ENCODE measurements at regions not wholly inside any gene's neighbourhood (a gene's known extent, or its start where the extent isn't known, plus 50 kb on each side); places are given as distances from the start of the nearest gene placed in this dataset.

- Histone ChIP-seq H3K27ac (no peak overlapping the region), H3K9me3 (no peaks in the 10 kb centered on the region), H3K36me3 (no peaks in the 10 kb centered on the region), H3K4me1 (no peaks in the 10 kb centered on the region), H3K27me3 (no peaks in the 10 kb centered on the region), H3K4me3 (no peak overlapping the region)
- intact Hi-C loops (cut with DNase I) = no loop called here
- ATAC-seq (no peak), DNase-seq (no peak)
- TF ChIP-seq, protein P1, sequence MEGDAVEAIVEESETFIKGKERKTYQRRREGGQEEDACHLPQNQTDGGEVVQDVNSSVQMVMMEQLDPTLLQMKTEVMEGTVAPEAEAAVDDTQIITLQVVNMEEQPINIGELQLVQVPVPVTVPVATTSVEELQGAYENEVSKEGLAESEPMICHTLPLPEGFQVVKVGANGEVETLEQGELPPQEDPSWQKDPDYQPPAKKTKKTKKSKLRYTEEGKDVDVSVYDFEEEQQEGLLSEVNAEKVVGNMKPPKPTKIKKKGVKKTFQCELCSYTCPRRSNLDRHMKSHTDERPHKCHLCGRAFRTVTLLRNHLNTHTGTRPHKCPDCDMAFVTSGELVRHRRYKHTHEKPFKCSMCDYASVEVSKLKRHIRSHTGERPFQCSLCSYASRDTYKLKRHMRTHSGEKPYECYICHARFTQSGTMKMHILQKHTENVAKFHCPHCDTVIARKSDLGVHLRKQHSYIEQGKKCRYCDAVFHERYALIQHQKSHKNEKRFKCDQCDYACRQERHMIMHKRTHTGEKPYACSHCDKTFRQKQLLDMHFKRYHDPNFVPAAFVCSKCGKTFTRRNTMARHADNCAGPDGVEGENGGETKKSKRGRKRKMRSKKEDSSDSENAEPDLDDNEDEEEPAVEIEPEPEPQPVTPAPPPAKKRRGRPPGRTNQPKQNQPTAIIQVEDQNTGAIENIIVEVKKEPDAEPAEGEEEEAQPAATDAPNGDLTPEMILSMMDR (IDR thresholded peaks at IDR 0.05) = no peak
- TF ChIP-seq POLR2A (IDR thresholded peaks at IDR 0.05) = no peak
- 56% methylated on average over 1 of the region's 1 CpG for WGBS (ENCODE audit: insufficient coverage, low coverage, low lambda C conversion rate, missing lambda C conversion rate)
These were observed 110.2 kb upstream of the CCN2 start for GRCh38 chr6:132061381-132061780.

DNA sequence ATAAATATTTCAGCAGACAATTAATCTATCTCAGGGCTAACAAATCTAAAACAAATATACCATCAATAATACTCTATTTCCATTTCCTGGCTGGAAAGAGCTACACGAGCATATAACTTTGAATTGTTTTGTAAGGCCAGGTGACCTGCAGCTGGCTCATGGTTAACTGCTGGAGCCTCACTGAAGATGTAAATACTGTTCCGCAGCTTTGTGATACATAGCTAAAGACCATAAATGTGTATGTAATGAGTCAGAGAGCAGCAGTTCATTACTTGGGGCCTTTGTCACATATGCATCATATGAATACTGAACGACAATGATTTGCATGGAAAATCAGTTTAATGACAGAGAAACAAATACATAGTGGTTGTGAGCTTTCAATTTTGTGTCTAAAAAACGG is 109.4 kb upstream of the CCN2 start:
- intact Hi-C loops (cut with DNase I) = no loop called here
- DNase-seq (no peak), ATAC-seq (no peak)
- TF ChIP-seq, protein P1 (IDR thresholded peaks at IDR 0.05) = no peak
- no peak for TF ChIP-seq POLR2A (IDR thresholded peaks at IDR 0.05)
- Histone ChIP-seq H3K9me3 (no peaks in the 10 kb centered on the region), H3K36me3 (no peaks in the 10 kb centered on the region), H3K27ac (no peak overlapping the region), H3K4me3 (no peak overlapping the region), H3K4me1 (no peaks in the 10 kb centered on the region), H3K27me3 (no peaks in the 10 kb centered on the region)
- 64% methylated on average over 4 of the region's 4 CpGs for WGBS (ENCODE audit: insufficient coverage, low coverage, low lambda C conversion rate, missing lambda C conversion rate)

DNA sequence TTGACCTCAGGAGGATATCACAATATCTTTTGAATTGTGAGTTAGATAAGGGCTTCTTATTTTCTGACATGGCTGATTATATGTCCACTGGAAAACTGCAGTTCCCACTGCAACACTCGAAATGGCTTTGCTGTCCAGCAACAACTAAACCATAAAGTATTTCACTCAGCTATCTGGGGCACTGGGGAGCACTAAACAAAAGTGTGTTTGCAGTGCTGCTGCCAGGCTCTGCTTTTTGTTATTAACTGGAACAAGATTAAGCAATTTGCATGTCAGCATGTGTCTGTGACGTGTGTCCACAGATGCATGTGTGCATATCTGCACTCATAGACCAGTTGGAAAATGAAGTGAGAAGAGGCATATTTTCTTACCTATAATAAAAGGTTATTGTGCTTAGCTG is 107.8 kb upstream of the CCN2 start:
- TF ChIP-seq, protein P1 (IDR thresholded peaks at IDR 0.05) = no peak
- no peak for TF ChIP-seq POLR2A (IDR thresholded peaks at IDR 0.05)
- Histone ChIP-seq H3K27me3 (no peaks in the 10 kb centered on the region), H3K36me3 (no peaks in the 10 kb centered on the region), H3K4me1 (no peaks in the 10 kb centered on the region), H3K4me3 (no peak overlapping the region), H3K27ac (no peak overlapping the region), H3K9me3 (no peaks in the 10 kb centered on the region)
- DNase-seq (no peak), ATAC-seq (no peak)
- intact Hi-C loops (cut with DNase I) = no loop called here
- WGBS (ENCODE audit: insufficient coverage, low coverage, low lambda C conversion rate, missing lambda C conversion rate) = 72% methylated on average over 2 of the region's 2 CpGs

DNA sequence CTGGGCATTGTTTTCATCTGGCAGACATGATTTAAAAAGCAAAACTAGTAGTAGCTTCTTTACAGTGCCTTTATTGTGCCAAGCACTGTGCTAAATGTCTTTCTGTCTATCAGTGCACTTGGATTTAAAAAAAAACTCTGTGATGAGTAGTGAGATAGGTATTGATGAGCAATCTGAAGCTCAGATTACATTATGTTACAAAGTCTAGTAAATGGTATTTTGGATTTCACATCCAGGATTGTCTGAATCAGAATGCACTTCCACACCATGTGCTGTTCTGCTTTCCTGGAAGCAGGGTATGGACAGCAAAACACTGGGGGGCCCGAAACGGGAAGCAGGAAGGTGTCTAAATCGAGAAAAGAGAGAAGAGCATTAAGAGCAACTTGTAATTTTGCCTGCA is 103.4 kb upstream of the CCN2 start:
- DNase-seq (no peak), ATAC-seq (no peak)
- Histone ChIP-seq H3K9me3 (no peaks in the 10 kb centered on the region), H3K4me3 (no peak overlapping the region), H3K4me1 (no peaks in the 10 kb centered on the region), H3K36me3 (no peaks in the 10 kb centered on the region), H3K27me3 (no peaks in the 10 kb centered on the region), H3K27ac (no peak overlapping the region)
- TF ChIP-seq POLR2A (IDR thresholded peaks at IDR 0.05) = no peak
- TF ChIP-seq, protein P1 (IDR thresholded peaks at IDR 0.05) = no peak
- intact Hi-C loops (cut with DNase I) = no loop called here
- 73% methylated on average over 3 of the region's 3 CpGs for WGBS (ENCODE audit: insufficient coverage, low coverage, low lambda C conversion rate, missing lambda C conversion rate)

GRCh38 chr6:132053511-132053910 is 102.3 kb upstream of the CCN2 start:
- H3K4me3 ChIP-seq = no peak overlapping the region
- no peak for DNase-seq
- no peaks in the 10 kb centered on the region for H3K27me3 ChIP-seq
- TF ChIP-seq, protein P1 (IDR thresholded peaks at IDR 0.05) = no peak
- no peak for TF ChIP-seq POLR2A (IDR thresholded peaks at IDR 0.05)
- no peaks in the 10 kb centered on the region for H3K36me3 ChIP-seq
- ATAC-seq = no peak
- intact Hi-C loops (cut with DNase I) = no loop called here
- 63% methylated on average over 2 of the region's 2 CpGs for WGBS (ENCODE audit: insufficient coverage, low coverage, low lambda C conversion rate, missing lambda C conversion rate)
- H3K27ac ChIP-seq = no peak overlapping the region
- H3K9me3 ChIP-seq = no peaks in the 10 kb centered on the region
- H3K4me1 ChIP-seq = no peaks in the 10 kb centered on the region
